Hepatocyte (in vitro differentiated cells): ENCODE measurements at regions not wholly inside any gene's neighbourhood (a gene's known extent, or its start where the extent isn't known, plus 50 kb on each side); places are given as distances from the start of the nearest gene placed in this dataset.

Experiments used
- CTCF ChIP-seq: fragments of 200-600 bp; sonication (generic); IDR thresholded peaks from 2 replicates; pipeline ENCODE4 v1.5.1; 2016; ENCODE audit warnings: antibody characterized with exemption, mild to moderate bottlenecking; ENCODE audit not compliant: poor library complexity
- EZH2 ChIP-seq: fragments of 200-600 bp; sonication (generic); IDR thresholded peaks from 2 replicates; pipeline ENCODE4 v1.6.1; 2016; ENCODE audit warnings: antibody characterized with exemption, mild to moderate bottlenecking, borderline replicate concordance

GRCh38 chr7:35467456-35467978 is 213.6 kb upstream of the TBX20 start:
- TF ChIP-seq CTCF (no peak), EZH2 (no peak)
